K562 (cell line): ENCODE measurements at regions not wholly inside any gene's neighbourhood (a gene's known extent, or its start where the extent isn't known, plus 50 kb on each side); places are given as distances from the start of the nearest gene placed in this dataset.

Experiments used
- ATAC-seq: fragments of 200-7000 bp; cut with Tn5 transposase; 3 replicates; pipeline ENCODE4 v1.9.1; 2020; ENCODE audit warnings: moderate library complexity
- BruUV-seq: library from RNA; stranded (reverse); fragments of 400-500 nt; replicated peaks from 2 replicates; lab custom pipeline; 2021; lab: Mats Ljungman, UMichigan
- CTCF ChIA-PET: fragments of 300-600 bp; formaldehyde crosslinking; extraction: SDS; loops from one replicate; lab custom pipeline; 2021; ENCODE audit warnings: low intra/inter-chr PET ratio; lab: Yijun Ruan, JAX
- POLR2A ChIA-PET: fragments of 300-600, 350-650 bp; sonication (Branson Sonifier 250); formaldehyde crosslinking; extraction: SDS; loops from one replicate; lab custom pipeline; 2021; ENCODE audit warnings: antibody characterized with exemption, inconsistent platforms; lab: Yijun Ruan, JAX
- DNase-seq, 4 experiments: peaks; one replicate each; pipeline versions ENCODE4 v3.0.0 to v3.0.0-alpha.2; 2011 to 2018; ENCODE audit warnings: low spot score in 3 of 4, mixed read lengths in 3 of 4; ENCODE audit errors: extremely low read depth in 1 of 4
- FAIRE-seq: peaks from 2 replicates; lab custom pipeline; 2011; peaks lifted over from hg19 to GRCh38; lab: Jason Lieb, UNC
- H2AFZ ChIP-seq: 2 replicates; pipeline ENCODE4 v1.6.0; 2011; ENCODE audit warnings: low read depth, low read length, control low read depth, inconsistent platforms
- H3K27ac ChIP-seq: fragments of 200-600 bp; 3 replicates; pipeline ENCODE4 v1.8.0; 2011; ENCODE audit warnings: low read depth, mild to moderate bottlenecking, control low read depth, inconsistent platforms, low read length, moderate library complexity, mixed read lengths; ENCODE audit errors: extremely low read depth
- H3K27me3 ChIP-seq, 2 experiments: fragments of 300-600 bp in 1 of 2; 2 replicates in 1 of 2; 3 replicates in 1 of 2; pipeline versions ENCODE4 v1.6.0 to v1.8.0; 2011; ENCODE audit warnings: inconsistent platforms in 2 of 2, low read length in 2 of 2, mild to moderate bottlenecking in 1 of 2, mixed read lengths in 1 of 2, moderate library complexity in 1 of 2; ENCODE audit not compliant: control insufficient read depth in 2 of 2, insufficient read depth in 2 of 2
- H3K36me3 ChIP-seq: fragments of 300-600 bp; 3 replicates; pipeline ENCODE4 v1.8.0; 2011; ENCODE audit warnings: mild to moderate bottlenecking, low read length, inconsistent platforms; ENCODE audit not compliant: control insufficient read depth, insufficient read depth
- H3K4me1 ChIP-seq, 2 experiments: fragments of 200-600 bp in 1 of 2; replicated peaks in 1 of 2; 2 replicates in 1 of 2; 3 replicates in 1 of 2; pipeline versions ENCODE4 v1.5.1 to v1.8.0; 2011; ENCODE audit warnings: inconsistent platforms in 2 of 2, low read length in 2 of 2, mild to moderate bottlenecking in 1 of 2, mixed read lengths in 1 of 2, moderate library complexity in 1 of 2; ENCODE audit not compliant: control insufficient read depth in 2 of 2, insufficient read depth in 2 of 2
- H3K4me2 ChIP-seq: 2 replicates; pipeline ENCODE4 v1.6.1; 2011; ENCODE audit warnings: low read length, control low read depth, inconsistent platforms, mixed read lengths; ENCODE audit not compliant: insufficient read depth
- H3K4me3 ChIP-seq: fragments of 200-600 bp; sonication (generic), shearing (Covaris generic); 2 replicates; pipeline ENCODE4 v1.5.1; 2016; ENCODE audit warnings: control low read depth, inconsistent platforms
- H3K79me2 ChIP-seq: fragments of 200-600 bp; 3 replicates; pipeline ENCODE4 v1.8.0; 2011; ENCODE audit warnings: low read length, inconsistent platforms; ENCODE audit not compliant: control insufficient read depth, insufficient read depth
- H3K9ac ChIP-seq, 2 experiments: 2 replicates each; pipeline versions ENCODE4 v1.6.0 to v1.6.1; 2011; ENCODE audit warnings: low read depth in 2 of 2, low read length in 2 of 2, control low read depth in 1 of 2, inconsistent platforms in 1 of 2, mild to moderate bottlenecking in 1 of 2, mixed read lengths in 1 of 2; ENCODE audit not compliant: insufficient read depth in 1 of 2
- H3K9me1 ChIP-seq: one replicate; pipeline ENCODE4 v1.6.0; 2011; ENCODE audit warnings: inconsistent platforms, mild to moderate bottlenecking, low read length, moderate library complexity; ENCODE audit not compliant: control insufficient read depth, insufficient read depth
- H3K9me3 ChIP-seq: replicated peaks from 2 replicates; pipeline ENCODE4 v1.5.1; 2011; ENCODE audit warnings: low read depth, low read length, inconsistent platforms; ENCODE audit not compliant: control insufficient read depth, insufficient read depth
- H4K20me1 ChIP-seq: replicated peaks from 2 replicates; pipeline ENCODE4 v1.6.1; 2011; ENCODE audit warnings: low read length, inconsistent platforms, mixed read lengths; ENCODE audit not compliant: control insufficient read depth, insufficient read depth
- CAMTA2 ChIP-seq: fragments of 250-450 bp; sonication (Bioruptor Pico); conservative IDR thresholded peaks from 2 replicates; pipeline ENCODE4 v1.5.1; 2022
- CBX1 ChIP-seq: sonication (generic); IDR thresholded peaks from 2 replicates; pipeline ENCODE4 v1.6.1; 2016; ENCODE audit warnings: antibody characterized with exemption, low read depth, mild to moderate bottlenecking
- CBX5 ChIP-seq: IDR thresholded peaks from 2 replicates; pipeline ENCODE4 v1.6.1; 2014; ENCODE audit warnings: low read depth, borderline replicate concordance
- GTF2A2 ChIP-seq: IDR thresholded peaks from 2 replicates; pipeline ENCODE4 v1.6.1; 2016; ENCODE audit warnings: mild to moderate bottlenecking, missing genetic modification characterization, missing compliant biosample characterization
- LARP7 ChIP-seq: fragments of 450-650 bp; IDR thresholded peaks from 2 replicates; pipeline ENCODE4 v1.6.1; 2016
- MIER1 ChIP-seq: fragments of 450-650 bp; IDR thresholded peaks from 2 replicates; pipeline ENCODE4 v1.6.1; 2016; ENCODE audit warnings: antibody characterized with exemption, mild to moderate bottlenecking, low read depth
- RBFOX2 ChIP-seq: fragments of 200-400 bp; formaldehyde crosslinking; IDR thresholded peaks from 2 replicates; pipeline ENCODE4 v1.6.1; 2017; ENCODE audit warnings: low read depth, mild to moderate bottlenecking, low read length, moderate library complexity
- TAF1 ChIP-seq: IDR thresholded peaks from 2 replicates; pipeline ENCODE4 v1.6.1; 2011; ENCODE audit warnings: mild to moderate bottlenecking, low read length, moderate library complexity; ENCODE audit not compliant: insufficient read depth, control insufficient read depth, severe bottlenecking; ENCODE audit errors: extremely low read depth
- ZBTB17 ChIP-seq: fragments of 450-650 bp; formaldehyde crosslinking; IDR thresholded peaks from 2 replicates; pipeline ENCODE4 v1.4.0; 2020; ENCODE audit warnings: mild to moderate bottlenecking
- ZNF79 ChIP-seq: fragments of 250-450 bp; sonication (Bioruptor Pico); IDR thresholded peaks from 2 replicates; pipeline ENCODE4 v1.4.0; 2020; ENCODE audit warnings: low read depth, mild to moderate bottlenecking, moderate library complexity
- WGBS: fragments of 100-300 bp; shearing (Covaris generic); methylation state at CpG from one replicate; pipeline ENCODE4 v1.1.6; 2016; ENCODE audit warnings: low coverage, mixed read lengths; ENCODE audit not compliant: insufficient coverage; ENCODE audit errors: missing lambda C conversion rate; 5-methylcytosine and 5-hydroxymethylcytosine counted together
- in situ Hi-C: fragments of 300-500 bp; cut with MboI; formaldehyde crosslinking; loops from 4 replicates; pipeline ENCODE4 v1.15.0; 2018; ENCODE audit warnings: inconsistent platforms, mixed read lengths
- intact Hi-C: fragments of 100-400 bp; cut with micrococcal nuclease; formaldehyde crosslinking; loops from 2 replicates; pipeline ENCODE4 v1.14.2; 2022
- TF ChIP-seq, protein P1 (sequence below): fragments of 250-450 bp; sonication (Bioruptor Pico); IDR thresholded peaks from 2 replicates; pipeline ENCODE4 v1.8.0; 2022; ENCODE audit warnings: inconsistent platforms
- TF ChIP-seq, protein P2 (sequence below): sonication (generic); formaldehyde crosslinking; IDR thresholded peaks from 2 replicates; pipeline ENCODE4 v1.8.1; 2023; ENCODE audit warnings: mild to moderate bottlenecking, missing genetic modification reagents

DNA sequence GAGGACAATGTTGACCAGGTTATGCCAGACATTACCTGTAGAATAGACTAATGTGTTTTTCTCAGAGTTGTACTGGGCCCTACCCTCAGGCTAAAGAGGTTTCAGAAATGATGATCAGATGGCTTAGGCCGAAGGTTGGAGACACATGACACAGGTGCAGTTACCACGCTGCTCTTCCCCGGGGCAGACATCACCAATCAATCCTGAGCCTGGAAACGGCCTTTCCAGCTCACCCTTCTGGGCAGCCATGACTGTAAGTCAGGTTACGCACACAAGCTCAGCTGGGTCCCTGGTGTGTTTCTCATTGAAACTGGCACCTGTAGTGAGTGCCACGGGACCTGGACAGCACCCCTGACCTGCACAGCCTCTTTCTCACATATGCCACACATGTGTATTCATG, 299.3 kb downstream of the UQCRFS1 start:
- ATAC-seq (no peak), DNase-seq (no peak), FAIRE-seq (no peak)
- H3K27me3 ChIP-seq: no peaks in the 10 kb centered on the region; a peak in 1 of 5 replicates
- H2AFZ ChIP-seq: no peak overlapping the region
- ChIA-PET CTCF (no interaction called here), POLR2A (no interaction called here)
- no peaks in the 10 kb centered on the region for H3K9me3 ChIP-seq
- H3K9me1 ChIP-seq: no peaks in the 10 kb centered on the region
- H4K20me1 ChIP-seq: no peaks in the 10 kb centered on the region
- TF ChIP-seq ZBTB17 (CRISPR knock-in tag): 0 out of 2 replicates have a peak, but pooled peaks have one; percentile 62
- TF ChIP-seq CBX5: no peak
- H3K4me2 ChIP-seq: no peak overlapping the region
- no peaks in the 10 kb centered on the region for H3K36me3 ChIP-seq
- 0% methylated on average over 6 of the region's 6 CpGs for WGBS
- no peak overlapping the region for H3K27ac ChIP-seq
- no peaks in the 10 kb centered on the region for H3K4me1 ChIP-seq
- H3K9ac ChIP-seq: no peak overlapping the region
- no peak overlapping the region for H3K4me3 ChIP-seq
- no TSS peak for BruUV-seq
- intact Hi-C loops: no loop called here
- in situ Hi-C loops: no loop called here
- H3K79me2 ChIP-seq: no peaks in the 10 kb centered on the region

DNA sequence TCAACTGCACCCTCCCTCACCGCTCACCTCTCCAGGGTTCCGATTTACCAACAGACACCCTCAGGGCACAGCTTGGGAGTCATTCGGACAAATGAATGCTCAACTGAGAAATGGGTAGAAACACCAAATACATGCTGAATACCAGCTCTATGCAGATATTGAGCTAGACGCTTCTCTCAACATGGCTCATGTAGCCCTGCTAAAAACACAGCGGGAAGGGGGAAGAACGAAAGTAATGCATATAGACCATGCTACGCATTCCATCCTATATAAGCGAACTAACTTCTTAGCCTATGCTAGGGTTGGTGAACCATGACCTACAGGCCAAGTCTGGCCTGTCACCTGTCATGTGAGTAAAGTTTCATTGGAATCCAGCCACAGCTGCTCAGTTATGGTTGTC, 304.0 kb downstream of the UQCRFS1 start:
- no peak overlapping the region for H3K27ac ChIP-seq
- H3K9me3 ChIP-seq: no peaks in the 10 kb centered on the region
- in situ Hi-C loops: no loop called here
- ChIA-PET CTCF (no interaction called here), POLR2A (no interaction called here)
- 0% methylated on average over 8 of the region's 8 CpGs for WGBS
- no peak overlapping the region for H3K4me2 ChIP-seq
- no TSS peak for BruUV-seq
- no peaks in the 10 kb centered on the region for H3K79me2 ChIP-seq
- DNase-seq: no peak
- no peak for ATAC-seq
- no peak for FAIRE-seq
- H3K9me1 ChIP-seq: no peaks in the 10 kb centered on the region
- H3K4me3 ChIP-seq: no peak overlapping the region
- intact Hi-C loops: no loop called here
- peaks cover 0 to 4% of the 10 kb centered on the region in 2 experiments; a peak in 1 of 5 replicates for H3K27me3 ChIP-seq
- H2AFZ ChIP-seq: no peak overlapping the region
- H3K36me3 ChIP-seq: no peaks in the 10 kb centered on the region
- H3K4me1 ChIP-seq: no peaks in the 10 kb centered on the region
- no peak overlapping the region for H3K9ac ChIP-seq
- no peaks in the 10 kb centered on the region for H4K20me1 ChIP-seq
- no peak for TF ChIP-seq TAF1
- TF ChIP-seq GTF2A2 (tag): no peak
- TF ChIP-seq, protein P1, sequence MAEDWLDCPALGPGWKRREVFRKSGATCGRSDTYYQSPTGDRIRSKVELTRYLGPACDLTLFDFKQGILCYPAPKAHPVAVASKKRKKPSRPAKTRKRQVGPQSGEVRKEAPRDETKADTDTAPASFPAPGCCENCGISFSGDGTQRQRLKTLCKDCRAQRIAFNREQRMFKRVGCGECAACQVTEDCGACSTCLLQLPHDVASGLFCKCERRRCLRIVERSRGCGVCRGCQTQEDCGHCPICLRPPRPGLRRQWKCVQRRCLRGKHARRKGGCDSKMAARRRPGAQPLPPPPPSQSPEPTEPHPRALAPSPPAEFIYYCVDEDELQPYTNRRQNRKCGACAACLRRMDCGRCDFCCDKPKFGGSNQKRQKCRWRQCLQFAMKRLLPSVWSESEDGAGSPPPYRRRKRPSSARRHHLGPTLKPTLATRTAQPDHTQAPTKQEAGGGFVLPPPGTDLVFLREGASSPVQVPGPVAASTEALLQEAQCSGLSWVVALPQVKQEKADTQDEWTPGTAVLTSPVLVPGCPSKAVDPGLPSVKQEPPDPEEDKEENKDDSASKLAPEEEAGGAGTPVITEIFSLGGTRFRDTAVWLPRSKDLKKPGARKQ (CRISPR knock-in tag): no peak
- TF ChIP-seq RBFOX2: no peak
- no peak for TF ChIP-seq CBX1
- no peak for TF ChIP-seq LARP7
- TF ChIP-seq ZNF79 (CRISPR knock-in tag): no peak
- TF ChIP-seq, protein P2, sequence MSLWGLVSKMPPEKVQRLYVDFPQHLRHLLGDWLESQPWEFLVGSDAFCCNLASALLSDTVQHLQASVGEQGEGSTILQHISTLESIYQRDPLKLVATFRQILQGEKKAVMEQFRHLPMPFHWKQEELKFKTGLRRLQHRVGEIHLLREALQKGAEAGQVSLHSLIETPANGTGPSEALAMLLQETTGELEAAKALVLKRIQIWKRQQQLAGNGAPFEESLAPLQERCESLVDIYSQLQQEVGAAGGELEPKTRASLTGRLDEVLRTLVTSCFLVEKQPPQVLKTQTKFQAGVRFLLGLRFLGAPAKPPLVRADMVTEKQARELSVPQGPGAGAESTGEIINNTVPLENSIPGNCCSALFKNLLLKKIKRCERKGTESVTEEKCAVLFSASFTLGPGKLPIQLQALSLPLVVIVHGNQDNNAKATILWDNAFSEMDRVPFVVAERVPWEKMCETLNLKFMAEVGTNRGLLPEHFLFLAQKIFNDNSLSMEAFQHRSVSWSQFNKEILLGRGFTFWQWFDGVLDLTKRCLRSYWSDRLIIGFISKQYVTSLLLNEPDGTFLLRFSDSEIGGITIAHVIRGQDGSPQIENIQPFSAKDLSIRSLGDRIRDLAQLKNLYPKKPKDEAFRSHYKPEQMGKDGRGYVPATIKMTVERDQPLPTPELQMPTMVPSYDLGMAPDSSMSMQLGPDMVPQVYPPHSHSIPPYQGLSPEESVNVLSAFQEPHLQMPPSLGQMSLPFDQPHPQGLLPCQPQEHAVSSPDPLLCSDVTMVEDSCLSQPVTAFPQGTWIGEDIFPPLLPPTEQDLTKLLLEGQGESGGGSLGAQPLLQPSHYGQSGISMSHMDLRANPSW: no peak
- TF ChIP-seq MIER1: no peak
- no peak for TF ChIP-seq CAMTA2 (CRISPR knock-in tag)
